ENCODE measurements at regions not wholly inside any gene's neighbourhood (a gene's known extent, or its start where the extent isn't known, plus 50 kb on each side); places are given as distances from the start of the nearest gene placed in this dataset.

- Histone ChIP-seq H3K9ac (replicated peaks; ENCODE audit: extremely low read depth, insufficient read depth, low read length) (no peak overlapping the region), H3K9me1 (replicated peaks; ENCODE audit: control insufficient read depth, extremely low read depth, insufficient read depth, low read length) (no peaks in the 10 kb centered on the region), H4K20me1 (replicated peaks; ENCODE audit: control insufficient read depth, extremely low read depth, insufficient read depth, low read length) (no peaks in the 10 kb centered on the region), H2AFZ (ENCODE audit: low read depth, low read length) (no peak overlapping the region), H3K27ac (ENCODE audit: insufficient read depth, low read depth, low read length) (no peak overlapping the region), H3K27me3 (ENCODE audit: control insufficient read depth in 2 of 2, insufficient read depth in 2 of 2, low read length in 2 of 2) (no peaks in the 10 kb centered on the region), H3K4me1 (ENCODE audit: control insufficient read depth, extremely low read depth, insufficient read depth, low read length) (no peaks in the 10 kb centered on the region), H3K9me3 (replicated peaks; ENCODE audit: control insufficient read depth, insufficient read depth, low read length) (no peaks in the 10 kb centered on the region), H3K4me2 (ENCODE audit: insufficient read depth, low read length) (no peak overlapping the region), H3K36me3 (ENCODE audit: control insufficient read depth in 2 of 2, extremely low read depth in 1 of 2, insufficient read depth in 2 of 2, low read length in 2 of 2) (no peaks in the 10 kb centered on the region), H3K4me3 (replicated peaks in 1 of 3; ENCODE audit: insufficient read depth in 1 of 3, low read depth in 1 of 3, low read length in 3 of 3) (no peak overlapping the region), H3K79me2 (ENCODE audit: control insufficient read depth, insufficient read depth, low read length) (no peaks in the 10 kb centered on the region)
- ChIA-PET CTCF (no interaction called here), POLR2A (no interaction called here)
- intact Hi-C loops (cut with micrococcal nuclease) = no loop called here
- FAIRE-seq (no peak), DNase-seq (ENCODE audit: low read depth, low spot score) (no peak)
- TF ChIP-seq POLR2AphosphoS5 (IDR thresholded peaks at IDR 0.05; ENCODE audit: insufficient read depth, low read depth, low read length) = no peak
- TF ChIP-seq POLR2A (IDR thresholded peaks at IDR 0.05; ENCODE audit: low read depth, low read length) = no peak
- TF ChIP-seq CTCF (IDR thresholded peaks at IDR 0.05; ENCODE audit: extremely low read depth in 1 of 2, insufficient read depth in 1 of 2, low read depth in 1 of 2, low read length in 2 of 2) = no peak
- no peak for TF ChIP-seq GATA2 (IDR thresholded peaks at IDR 0.05; ENCODE audit: insufficient read depth, insufficient read length, low read depth, low read length)
- TF ChIP-seq MYC (IDR thresholded peaks at IDR 0.05; ENCODE audit: low read depth, low read length) = no peak
- TF ChIP-seq EZH2 (IDR thresholded peaks at IDR 0.05; ENCODE audit: borderline replicate concordance, low read depth, low read length, severe bottlenecking) = no peak
- TF ChIP-seq JUN (IDR thresholded peaks at IDR 0.05; ENCODE audit: borderline replicate concordance, insufficient read depth, insufficient read length, low read depth) = no peak
- TF ChIP-seq MAX (IDR thresholded peaks at IDR 0.05; ENCODE audit: insufficient read depth, insufficient read length) = no peak
- TF ChIP-seq FOS (IDR thresholded peaks at IDR 0.05; ENCODE audit: borderline replicate concordance, insufficient read depth, low read length) = no peak
- no TSS peak for BruUV-seq (replicated peaks)
- dilution Hi-C loops (cut with MboI; ENCODE audit: extremely low pct_ligation_motif_present, low sequenced_read_pairs) = no loop called here
Measured at GRCh38 chr4:81314196-81314896, 99.3 kb upstream of the PRKG2 start.
